Keratinocyte (primary cell): ENCODE measurements at regions not wholly inside any gene's neighbourhood (a gene's known extent, or its start where the extent isn't known, plus 50 kb on each side); places are given as distances from the start of the nearest gene placed in this dataset.

Experiments
- EZH2 ChIP-seq: IDR thresholded peaks from one replicate; pipeline ENCODE4 v1.6.1; 2012; ENCODE audit warnings: inconsistent platforms, mild to moderate bottlenecking, low read length, moderate library complexity
- TF ChIP-seq, protein P1 (sequence below), 3 experiments: IDR thresholded peaks in 1 of 3; conservative IDR thresholded peaks in 1 of 3; optimal IDR thresholded peaks in 1 of 3; 2 replicates in 2 of 3; 3 replicates in 1 of 3; pipeline versions ENCODE3 to v1.5.1; 2011; ENCODE audit warnings: low read length in 3 of 3, mild to moderate bottlenecking in 3 of 3, moderate library complexity in 2 of 3, control low read depth in 1 of 3, inconsistent platforms in 1 of 3; ENCODE audit not compliant: insufficient read depth in 2 of 3; ENCODE audit errors: extremely low read depth in 1 of 3

DNA sequence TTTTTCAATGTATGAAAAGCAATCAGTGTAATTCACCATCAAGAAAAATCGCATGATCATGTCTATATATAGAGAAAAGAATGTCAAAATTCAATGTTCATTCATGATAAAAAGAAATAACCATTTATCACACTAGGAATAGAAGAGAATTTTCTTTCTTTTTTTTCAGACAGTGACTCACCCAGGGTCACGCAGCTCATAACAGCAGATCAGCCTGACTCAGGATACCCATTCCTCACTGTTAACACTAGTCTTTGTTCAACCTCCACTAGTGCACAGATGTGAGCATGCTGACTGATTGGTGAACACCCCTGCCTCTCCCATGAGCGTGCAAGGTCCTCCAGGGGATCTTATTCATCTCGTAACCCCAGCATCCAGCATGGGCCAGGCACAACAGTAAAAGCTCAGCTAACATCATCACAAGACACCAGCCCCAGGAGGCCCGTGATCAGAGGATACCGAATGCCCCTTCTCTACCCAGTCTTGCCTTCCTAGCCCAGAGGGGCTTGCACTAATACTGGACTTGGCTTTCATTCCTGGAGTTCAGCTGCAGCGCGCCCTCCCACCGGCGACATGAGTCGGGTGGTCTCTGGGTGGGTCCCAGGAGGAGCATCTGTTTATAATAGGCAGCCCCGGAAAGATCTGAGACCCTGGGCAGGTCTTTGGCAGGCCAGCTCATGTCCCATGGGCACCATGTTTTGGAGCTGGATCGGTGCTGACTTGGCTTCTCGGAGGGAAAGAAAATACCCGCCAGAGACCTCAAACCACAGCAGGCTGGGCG lies 539.5 kb upstream of the SLC10A2 start:
- TF ChIP-seq, protein P1, sequence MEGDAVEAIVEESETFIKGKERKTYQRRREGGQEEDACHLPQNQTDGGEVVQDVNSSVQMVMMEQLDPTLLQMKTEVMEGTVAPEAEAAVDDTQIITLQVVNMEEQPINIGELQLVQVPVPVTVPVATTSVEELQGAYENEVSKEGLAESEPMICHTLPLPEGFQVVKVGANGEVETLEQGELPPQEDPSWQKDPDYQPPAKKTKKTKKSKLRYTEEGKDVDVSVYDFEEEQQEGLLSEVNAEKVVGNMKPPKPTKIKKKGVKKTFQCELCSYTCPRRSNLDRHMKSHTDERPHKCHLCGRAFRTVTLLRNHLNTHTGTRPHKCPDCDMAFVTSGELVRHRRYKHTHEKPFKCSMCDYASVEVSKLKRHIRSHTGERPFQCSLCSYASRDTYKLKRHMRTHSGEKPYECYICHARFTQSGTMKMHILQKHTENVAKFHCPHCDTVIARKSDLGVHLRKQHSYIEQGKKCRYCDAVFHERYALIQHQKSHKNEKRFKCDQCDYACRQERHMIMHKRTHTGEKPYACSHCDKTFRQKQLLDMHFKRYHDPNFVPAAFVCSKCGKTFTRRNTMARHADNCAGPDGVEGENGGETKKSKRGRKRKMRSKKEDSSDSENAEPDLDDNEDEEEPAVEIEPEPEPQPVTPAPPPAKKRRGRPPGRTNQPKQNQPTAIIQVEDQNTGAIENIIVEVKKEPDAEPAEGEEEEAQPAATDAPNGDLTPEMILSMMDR (optimal IDR thresholded peaks at IDR 0.05 in 1 of 3, IDR thresholded peaks at IDR 0.05 in 1 of 3, conservative IDR thresholded peaks at IDR 0.05 in 1 of 3; ENCODE audit: extremely low read depth in 1 of 3, insufficient read depth in 2 of 3, low read length in 3 of 3), result no peak
- no peak for TF ChIP-seq EZH2
